Epidermal melanocyte (primary cell): ENCODE measurements at regions not wholly inside any gene's neighbourhood (a gene's known extent, or its start where the extent isn't known, plus 50 kb on each side); places are given as distances from the start of the nearest gene placed in this dataset.

Source experiments
- DNase-seq: peaks from one replicate; pipeline ENCODE4 v3.0.0; 2011; ENCODE audit warnings: low spot score; ENCODE audit not compliant: insufficient read length

DNA sequence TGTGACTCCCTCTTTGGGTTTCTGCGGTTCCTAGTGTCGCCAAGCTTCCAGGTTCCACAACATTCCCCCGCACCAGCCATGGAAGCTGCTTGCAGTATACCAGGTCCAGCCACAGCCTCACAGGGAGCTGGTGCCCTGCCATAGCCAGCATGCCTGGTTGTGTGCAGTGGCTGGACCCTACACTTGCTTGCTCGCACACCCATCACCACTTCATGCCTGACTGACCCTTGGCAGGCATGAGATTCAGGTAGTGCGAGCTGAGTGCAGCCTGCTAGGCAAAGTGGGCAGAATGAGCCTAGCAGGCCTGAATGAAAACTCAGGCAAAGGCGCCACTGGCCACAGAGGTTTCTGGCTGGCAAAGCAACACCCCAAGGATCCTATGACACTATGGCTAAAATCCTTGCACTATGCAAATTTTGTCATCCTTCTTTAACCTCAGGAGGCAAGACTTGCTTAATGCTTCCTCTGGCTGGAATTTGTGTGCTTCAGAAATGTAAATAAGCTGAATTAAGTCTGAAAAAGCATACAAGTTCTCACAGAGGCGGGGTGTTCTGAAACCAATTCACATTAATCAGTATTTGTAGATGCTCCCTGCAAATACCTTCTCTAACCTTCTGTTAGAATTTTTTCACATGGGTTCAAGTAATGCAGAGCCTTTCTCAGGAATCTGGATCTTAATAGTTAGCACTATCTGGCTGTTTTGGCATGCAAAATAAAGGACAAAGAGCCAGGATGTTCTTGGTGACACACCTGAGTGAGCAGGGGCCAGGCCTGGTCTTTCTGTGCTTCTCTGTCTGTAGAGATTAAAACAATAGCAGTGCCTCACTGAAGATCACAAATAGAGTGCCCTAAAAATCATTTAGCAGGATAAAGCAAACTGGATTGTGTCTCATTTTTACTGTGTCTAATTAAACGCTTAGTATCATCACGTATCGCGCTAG lies 256.9 kb downstream of the GPATCH2 start:
- no peak for DNase-seq

DNA sequence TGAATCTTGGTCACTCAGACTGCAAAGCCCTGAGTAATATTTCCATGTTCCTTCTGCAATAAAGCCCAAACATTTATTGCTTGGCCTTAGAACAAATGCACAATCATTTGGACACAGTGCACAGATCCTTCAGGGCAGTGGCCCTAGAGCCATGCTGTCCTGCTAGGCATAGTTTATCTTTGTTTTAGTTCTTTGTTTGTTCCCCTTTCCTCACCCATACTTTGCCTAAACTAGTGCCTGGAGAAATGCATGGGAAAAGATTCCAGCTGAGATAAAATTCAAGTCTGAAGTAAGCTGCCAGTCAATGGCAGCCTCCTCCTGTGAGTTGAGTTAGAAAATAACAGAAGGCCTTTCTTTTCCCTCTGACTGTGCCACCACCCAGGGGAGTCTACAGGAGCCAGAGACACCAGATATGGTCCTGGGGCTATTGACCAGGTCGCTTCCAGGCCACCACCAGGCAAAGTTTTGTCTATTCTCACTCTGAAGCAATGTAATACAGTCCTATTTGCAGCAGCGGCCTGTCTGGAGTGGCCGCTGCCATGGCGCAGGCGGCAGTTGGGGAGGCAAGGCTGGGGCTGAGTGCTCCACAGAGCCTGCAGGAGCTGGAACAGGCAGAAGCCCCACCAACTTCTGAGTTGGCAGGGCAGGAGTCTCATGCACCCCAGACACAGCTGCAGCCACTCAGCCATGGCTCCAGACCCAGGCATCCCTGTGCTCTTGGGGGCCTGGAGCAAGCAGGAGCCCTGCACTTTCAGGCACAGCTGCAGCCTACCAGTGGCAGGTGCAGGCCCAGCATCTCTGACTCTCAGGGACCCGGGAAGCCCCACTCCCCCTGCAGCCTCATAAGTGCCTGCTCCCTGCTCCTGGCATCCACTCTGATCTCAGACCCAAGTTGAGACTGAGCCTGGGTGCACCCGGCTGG lies 258.6 kb downstream of the GPATCH2 start:
- no peak for DNase-seq

DNA sequence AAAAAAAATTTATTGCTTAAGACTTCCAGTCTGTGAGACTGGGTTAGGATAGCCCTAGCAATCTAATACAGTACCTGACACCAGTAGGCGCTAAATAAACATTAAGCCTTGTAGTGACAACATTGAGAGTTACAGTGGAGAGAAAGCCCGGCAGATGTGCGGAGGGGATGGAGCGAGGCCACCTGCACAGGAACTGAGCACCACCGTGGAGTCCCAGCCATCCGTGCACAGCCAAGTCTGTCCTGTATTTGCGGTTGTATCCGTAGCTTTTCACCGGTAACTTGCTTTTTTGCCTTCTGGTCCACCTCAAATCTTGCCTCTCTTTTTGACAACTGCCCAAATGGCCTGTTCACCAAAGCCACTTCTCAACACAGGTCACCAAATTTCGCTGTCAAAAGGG lies 260.1 kb downstream of the GPATCH2 start:
- no peak for DNase-seq

DNA sequence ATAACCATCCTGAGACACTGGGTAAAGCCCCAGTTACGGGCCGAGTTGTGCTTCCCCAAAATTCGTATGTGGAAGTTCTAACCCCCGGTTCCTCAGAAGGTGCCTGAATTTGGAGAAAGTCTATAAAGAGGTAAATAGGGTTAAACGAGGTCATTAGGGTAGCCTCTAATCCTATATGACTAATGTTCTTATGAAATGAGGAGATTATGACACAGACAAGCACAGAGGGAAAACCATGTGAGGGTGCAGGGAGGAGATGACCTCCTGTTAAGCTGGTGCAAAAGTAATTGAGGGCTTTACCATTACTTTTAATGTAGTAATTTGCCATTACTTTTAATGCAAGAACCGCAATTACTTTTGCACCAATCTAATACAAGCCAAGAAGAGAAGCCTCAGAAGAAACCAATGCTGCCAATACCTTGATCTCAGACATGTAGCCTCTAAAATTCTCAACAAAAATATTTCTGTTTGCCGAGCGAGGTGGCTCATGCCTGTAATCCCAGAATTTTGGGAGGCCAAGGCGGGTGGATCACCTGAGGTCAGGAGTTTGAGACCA lies 260.8 kb downstream of the GPATCH2 start:
- no peak for DNase-seq

DNA sequence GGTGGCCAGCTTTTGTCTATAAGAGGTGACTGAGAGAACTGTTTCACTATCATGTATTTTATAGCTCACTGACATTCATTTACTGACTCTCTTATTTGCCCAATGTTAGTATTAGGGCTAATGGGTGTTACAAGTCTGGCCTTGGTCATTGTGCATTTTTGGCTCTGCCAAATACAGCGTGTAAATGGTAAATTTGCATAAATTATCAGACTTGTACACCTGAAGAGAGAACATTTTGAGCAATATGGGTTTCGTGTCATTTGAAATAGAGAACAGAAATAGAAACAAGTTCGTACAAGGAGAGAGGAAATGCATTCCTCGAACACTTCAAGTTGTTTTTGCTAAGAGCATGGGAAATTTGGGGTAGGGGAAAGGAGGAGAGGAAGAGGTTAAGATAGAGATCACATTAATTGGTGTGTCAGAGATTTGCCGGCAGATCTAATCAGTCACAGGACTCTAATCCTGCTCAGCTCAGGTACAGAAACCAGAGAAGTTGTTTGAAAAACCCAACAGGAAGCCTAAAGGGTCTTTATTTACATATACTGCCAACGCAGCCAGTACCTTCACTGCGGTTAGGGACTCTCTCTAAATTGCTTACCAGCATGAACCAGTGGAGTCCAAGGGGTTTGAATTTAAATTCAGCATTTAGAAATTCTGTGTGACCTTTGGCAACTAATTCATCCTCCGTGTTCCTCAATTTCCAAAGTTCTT lies 261.5 kb downstream of the GPATCH2 start:
- DNase-seq, result no peak

DNA sequence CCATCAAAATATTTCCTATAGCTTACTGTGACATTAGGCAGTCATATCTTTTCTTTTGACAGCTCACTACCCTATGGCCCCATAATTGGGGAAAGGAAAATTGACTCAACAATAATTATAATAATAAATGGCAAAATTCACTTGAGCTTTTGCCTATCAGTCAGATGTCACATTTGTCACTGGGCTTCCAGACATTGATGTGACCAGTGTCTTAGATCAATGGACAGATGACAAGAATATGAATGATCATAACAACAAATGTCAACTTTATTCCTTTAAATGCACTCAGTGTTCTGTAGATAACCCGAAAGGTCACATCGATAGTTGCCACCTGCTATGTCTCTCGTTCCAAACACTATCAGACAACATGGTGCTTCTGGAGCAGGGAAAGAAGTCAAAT lies 266.7 kb downstream of the GPATCH2 start:
- no peak for DNase-seq

DNA sequence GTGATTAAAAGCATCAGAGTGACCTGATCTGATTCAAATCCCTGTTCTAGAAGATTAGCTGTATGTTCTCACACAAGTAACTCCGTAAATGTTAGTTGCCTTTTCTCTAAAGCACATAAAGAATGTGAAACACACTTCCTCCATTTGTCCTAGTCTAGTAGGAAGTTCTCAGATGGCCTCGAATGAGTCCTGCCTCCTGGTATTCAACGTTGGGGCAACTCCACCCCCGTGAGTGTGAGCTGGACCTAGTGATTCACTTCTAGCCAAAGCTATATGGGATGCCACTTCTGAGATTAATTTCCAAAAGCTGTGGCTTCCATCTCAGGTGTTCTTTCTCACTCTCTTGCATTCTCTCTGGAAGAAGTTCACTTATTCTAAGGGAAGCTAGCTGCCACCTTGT lies 267.6 kb downstream of the GPATCH2 start:
- DNase-seq, result no peak

DNA sequence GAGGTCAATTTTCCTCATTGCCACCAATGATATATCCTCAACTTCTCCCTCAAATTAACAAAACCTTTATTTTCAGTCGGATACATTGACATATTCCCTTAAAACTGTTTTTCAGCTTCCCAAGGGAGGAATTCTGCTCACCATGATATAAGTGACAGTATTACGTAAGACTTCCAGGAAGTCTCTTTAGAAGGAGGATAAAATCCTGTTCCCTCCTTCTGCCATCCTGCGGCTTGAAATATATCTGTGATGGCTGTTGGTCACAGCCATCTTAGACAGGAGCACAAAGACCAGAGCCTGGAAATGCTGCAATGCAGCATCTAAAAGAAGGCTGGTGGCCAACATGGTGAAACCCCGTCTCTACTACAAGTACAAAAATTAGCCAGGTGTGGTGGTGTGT lies 270.4 kb downstream of the GPATCH2 start:
- no peak for DNase-seq

DNA sequence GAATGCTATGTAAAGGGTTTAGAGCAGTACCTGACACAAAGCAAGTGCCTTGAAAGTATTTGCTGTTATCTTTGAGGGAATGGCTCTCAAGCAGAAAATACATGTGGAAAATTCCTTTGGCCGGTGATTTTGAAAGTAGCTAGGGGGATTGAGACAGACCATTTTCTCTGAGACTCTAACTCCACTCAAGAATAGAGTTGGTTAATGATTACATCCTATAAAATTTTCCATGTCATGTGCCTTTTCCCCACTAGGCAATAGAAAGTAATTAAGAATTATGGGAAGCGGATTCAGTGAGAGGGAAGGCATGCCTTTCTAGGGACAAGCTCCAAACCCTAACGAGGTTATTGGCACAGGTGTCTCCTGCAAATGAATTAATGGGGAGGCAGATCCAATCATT lies 276.0 kb downstream of the GPATCH2 start:
- no peak for DNase-seq

DNA sequence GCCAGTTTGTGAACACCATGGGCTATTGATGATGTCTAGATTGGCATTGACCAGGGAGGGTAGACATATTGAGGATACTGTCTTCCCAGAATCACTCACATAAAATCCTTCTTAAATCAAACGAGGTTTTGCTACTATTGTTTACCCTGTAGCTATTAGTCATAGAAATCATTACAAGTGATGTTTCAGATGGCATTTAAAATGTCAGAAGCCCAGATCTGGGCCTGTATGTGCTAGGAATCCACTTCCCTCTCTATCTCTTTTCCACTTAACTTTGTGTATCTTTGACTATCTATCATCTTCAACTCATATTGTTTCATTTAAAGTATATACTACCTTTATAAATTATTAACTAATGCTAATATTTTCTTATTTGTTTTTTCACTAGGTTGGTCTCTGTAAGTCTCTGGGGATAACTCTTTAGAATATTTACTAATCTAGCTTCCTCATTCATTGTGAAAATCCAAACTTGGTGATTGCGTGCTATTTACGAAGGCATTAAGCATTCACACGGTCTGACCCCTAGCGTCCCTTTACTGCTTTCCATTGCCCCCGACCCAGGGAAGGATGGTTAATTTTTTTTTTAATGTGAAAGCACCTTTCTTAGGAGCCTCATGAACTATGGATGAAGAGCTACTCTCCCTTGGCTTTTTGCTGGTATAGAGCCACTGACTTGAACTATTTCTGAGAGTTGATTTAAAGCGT lies 281.8 kb downstream of the GPATCH2 start:
- DNase-seq, result no peak

DNA sequence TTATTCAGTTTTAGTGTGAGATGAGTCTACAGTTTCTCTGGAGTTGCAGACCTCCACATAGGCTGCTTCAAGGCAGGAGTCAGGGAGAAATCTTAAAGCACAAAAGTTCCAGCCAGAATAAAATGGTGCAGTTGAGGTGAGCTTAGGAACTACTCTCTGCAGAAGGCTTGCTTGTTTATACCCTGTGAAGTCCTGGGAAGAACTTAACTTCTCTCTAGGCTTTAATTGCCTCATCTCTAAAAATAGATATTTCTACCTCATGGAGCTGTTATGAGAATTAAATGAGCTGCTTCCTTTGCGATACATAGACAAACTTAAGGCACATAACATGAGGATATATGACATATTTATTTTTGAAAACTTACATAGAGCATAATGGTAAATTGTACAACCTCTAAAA lies 286.2 kb downstream of the GPATCH2 start:
- no peak for DNase-seq

DNA sequence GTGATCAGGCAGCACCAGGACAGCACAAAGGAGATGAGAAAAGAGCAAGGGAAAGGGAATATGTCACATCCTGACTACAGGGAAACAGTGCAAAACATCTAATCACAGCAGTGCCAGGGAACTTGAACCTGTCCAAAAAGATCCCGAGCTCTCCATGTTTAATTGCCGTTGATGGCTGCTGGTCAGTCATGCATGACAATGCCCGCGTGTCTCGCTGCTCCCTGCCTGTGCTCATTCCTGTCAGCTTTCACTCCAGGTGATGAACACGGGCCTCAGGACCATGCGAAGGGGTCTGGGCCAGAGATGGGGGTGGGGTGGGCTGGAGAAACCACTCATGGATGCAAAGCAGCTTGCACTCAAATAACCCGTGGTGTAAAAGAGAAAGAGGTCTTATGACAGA lies 287.0 kb downstream of the GPATCH2 start:
- no peak for DNase-seq

DNA sequence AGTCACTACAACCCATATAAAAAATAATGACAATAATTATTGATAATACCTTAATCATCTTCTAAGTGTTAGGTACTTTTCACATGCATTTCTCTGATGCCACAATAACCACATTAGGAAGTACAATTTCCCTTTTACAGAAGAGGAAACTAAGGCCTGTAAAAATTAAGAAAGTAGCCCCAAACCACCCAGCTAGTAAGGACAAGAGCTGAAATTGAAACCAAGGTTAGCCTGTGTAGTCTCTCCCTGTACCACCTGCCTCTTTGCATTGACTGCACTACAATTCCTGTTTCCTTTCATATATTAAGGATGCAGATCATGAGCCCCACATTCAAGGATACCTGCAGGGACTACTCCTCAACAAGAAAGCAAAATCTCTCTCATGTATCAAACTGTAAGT lies 288.8 kb downstream of the GPATCH2 start:
- no peak for DNase-seq

DNA sequence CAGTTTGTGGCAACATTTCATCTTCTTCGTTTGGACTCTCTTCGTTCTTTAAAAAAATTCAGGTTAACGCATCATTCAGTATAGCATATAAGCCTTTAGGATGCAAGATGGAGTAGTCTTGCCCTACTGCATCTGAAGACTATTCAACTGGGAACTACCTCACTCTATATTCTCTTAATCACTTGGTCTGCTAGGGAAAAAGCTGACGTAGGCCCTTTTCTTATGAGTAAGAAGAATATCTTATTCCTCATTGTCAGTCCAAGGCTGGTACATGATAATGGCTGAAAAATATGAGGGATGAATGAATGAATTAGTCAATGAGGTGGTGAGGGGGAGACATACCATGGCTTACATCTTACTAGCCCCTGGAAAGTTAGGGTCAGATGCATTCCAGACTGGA lies 294.2 kb downstream of the GPATCH2 start:
- no peak for DNase-seq

DNA sequence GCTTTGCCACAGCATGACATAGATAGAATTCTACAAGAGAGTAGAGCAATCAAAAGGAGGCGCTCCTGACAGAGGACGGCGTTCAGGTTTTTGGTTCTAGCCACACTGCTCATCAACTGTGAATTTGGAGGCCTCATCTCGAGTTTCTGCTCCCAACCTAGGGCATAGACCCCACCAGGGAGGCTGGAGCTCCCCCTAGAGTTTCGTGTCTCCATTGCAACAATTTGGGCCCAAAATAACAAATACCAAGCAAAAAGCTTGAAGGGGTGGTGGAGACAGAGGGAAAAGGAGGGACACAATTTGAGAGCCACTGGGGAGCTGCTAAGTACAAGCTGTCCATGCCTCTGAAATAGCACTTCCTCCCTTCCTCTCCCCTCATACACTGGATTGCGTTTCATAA lies 297.0 kb downstream of the GPATCH2 start:
- DNase-seq, result peak; percentile 47

DNA sequence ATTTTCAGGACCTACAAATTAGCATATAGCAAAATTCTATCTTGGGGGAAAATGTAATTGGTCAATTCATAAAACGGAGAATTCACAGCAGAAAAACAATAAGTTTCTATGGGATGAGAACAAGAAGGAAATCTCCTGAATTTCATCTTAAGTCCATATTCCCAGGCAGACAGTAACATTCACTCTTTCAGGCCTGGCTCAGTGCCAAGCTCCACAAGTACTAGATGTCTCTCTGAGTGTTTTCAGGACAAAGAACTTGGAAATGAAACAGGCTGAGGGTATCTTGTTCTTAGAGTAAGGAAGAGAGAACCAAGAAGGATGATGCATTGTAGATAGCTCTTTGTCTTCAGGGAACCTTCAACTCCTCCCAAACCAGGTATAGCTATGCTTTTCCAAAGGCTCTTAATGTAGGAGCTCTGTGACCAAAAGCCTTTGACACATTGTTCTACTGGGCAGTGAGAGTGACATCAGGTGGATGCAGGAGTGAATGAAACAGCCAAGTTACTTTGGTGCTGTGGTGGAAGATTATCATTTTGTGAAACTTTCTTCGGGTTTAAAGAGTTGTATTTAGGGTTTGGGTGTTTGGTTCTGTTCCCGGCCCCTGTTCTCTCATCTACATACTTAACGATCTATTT lies 298.3 kb downstream of the GPATCH2 start:
- no peak for DNase-seq

DNA sequence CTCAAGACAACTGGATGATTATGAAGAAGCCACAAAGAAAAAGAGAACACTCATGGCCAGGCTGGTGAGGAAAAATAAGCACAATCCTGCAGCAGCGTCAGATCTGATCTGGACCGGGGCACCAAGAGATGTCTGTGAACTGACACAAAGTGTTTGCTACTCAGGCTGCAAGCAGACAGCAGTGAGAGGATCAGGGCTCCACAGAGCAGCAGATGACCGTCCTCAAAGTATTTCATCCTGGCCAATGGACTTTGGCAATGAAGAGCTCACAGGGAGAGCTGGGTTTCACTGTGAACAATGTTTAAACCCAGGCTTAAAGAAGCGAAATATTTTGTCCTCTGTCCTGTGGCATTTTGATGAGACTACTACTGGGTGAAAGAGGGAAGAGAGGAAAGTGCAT lies 299.2 kb downstream of the GPATCH2 start:
- DNase-seq, result no peak

DNA sequence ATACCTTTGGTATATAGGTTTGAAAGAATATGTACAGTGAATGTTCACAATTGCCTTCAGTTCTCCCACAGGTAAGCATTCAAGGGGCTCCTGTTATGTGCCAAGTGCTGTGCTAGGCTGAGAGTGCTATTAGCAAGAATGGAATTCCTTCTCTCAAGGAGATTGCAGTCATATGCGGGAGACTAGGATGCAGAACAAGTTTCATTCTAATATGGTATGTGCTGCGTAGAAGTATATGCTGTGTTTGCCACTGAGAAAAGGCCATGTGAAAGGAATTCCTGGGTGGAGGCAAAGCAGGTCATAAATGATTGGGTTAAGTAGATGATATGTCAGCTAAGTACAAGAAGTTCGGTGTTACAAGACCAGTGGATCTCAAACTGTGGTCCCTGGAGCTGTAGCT lies 303.0 kb downstream of the GPATCH2 start:
- no peak for DNase-seq

DNA sequence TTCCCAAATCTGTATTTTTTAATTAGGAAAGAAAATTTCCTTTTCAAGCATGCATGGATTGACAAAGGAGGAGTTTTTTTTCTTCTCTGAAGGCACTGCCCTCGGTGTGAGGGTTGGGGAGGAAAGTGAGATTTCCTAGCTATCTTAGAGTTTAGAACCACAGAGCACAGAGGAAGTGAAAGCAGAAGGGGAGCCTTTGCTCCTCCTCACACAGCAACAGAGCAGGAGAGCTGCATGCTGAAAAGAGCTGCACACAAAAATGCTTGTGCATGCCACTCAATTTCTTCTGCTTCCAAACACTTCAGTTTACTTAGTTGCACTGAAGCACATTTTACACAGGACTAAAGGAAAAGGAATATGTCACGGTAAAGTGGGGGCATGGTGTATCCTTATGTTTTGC lies 308.1 kb downstream of the GPATCH2 start:
- DNase-seq, result no peak

DNA sequence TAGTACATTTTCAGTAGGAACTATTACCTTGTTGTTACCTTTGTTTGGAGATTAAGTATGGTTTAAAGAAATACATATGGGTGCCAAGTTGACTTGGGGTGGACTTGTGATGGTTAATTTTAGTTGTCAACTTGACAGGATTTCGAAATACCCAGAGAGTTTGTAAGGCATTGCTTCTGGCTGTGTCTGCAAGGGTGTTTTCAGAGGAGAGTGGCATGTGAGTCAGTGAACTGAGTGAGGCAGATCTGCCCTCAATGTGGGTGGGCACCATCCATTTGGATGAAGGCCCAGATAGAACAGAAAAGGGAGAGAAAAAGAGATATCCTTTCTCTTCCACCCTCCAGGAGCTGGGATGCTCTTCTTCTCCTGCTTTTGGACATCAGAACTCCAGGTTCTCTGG lies 315.5 kb downstream of the GPATCH2 start:
- DNase-seq, result no peak
